Thymus (tissue), 11 donors: ENCODE measurements at regions not wholly inside any gene's neighbourhood (a gene's known extent, or its start where the extent isn't known, plus 50 kb on each side); places are given as distances from the start of the nearest gene placed in this dataset.
"Not testable (repeated sequence)": the region's sequence is repeated elsewhere in the genome, so short reads cannot be mapped to it uniquely, and the experiment has no call there.

Experiments
- DNase-seq, 9 donors: peaks; one replicate each; pipeline ENCODE4 v3.0.0-alpha.2; 2013; ENCODE audit warnings: low spot score in 9 of 9, low read depth in 6 of 9, missing footprints in 1 of 9
- H3K27ac ChIP-seq, 2 donors: one replicate each; pipeline ENCODE4 v1.5.1; 2013; ENCODE audit warnings: control low read depth in 1 of 2, low read depth in 1 of 2, low read length in 1 of 2, mild to moderate bottlenecking in 1 of 2, moderate library complexity in 1 of 2
- H3K27me3 ChIP-seq, 2 donors: one replicate each; pipeline ENCODE4 v1.5.1; 2013; ENCODE audit warnings: low read length in 1 of 2; ENCODE audit not compliant: control insufficient read depth in 2 of 2, insufficient read depth in 1 of 2
- H3K36me3 ChIP-seq, 2 donors: one replicate each; pipeline ENCODE4 v1.5.1; 2013; ENCODE audit warnings: low read length in 1 of 2, mild to moderate bottlenecking in 1 of 2, moderate library complexity in 1 of 2; ENCODE audit not compliant: control insufficient read depth in 2 of 2, insufficient read depth in 2 of 2
- H3K4me1 ChIP-seq, 2 donors: one replicate each; pipeline ENCODE4 v1.5.1; 2013; ENCODE audit warnings: low read length in 2 of 2; ENCODE audit not compliant: control insufficient read depth in 2 of 2, insufficient read depth in 2 of 2
- H3K4me3 ChIP-seq, 2 donors: one replicate each; pipeline ENCODE4 v1.5.1; 2013; ENCODE audit warnings: low read length in 2 of 2, control low read depth in 1 of 2, mild to moderate bottlenecking in 1 of 2
- H3K9me3 ChIP-seq, 2 donors: one replicate each; pipeline ENCODE4 v1.5.1; 2013; ENCODE audit warnings: low read length in 1 of 2, mild to moderate bottlenecking in 1 of 2; ENCODE audit not compliant: control insufficient read depth in 2 of 2, insufficient read depth in 1 of 2
- WGBS: extraction: QIAGEN DNeasy Blood & Tissue Kit; methylation state at CpG from one replicate; pipeline ENCODE4 v1.1.7; 2013; 5-methylcytosine and 5-hydroxymethylcytosine counted together
- donor health status: healthy.

DNA sequence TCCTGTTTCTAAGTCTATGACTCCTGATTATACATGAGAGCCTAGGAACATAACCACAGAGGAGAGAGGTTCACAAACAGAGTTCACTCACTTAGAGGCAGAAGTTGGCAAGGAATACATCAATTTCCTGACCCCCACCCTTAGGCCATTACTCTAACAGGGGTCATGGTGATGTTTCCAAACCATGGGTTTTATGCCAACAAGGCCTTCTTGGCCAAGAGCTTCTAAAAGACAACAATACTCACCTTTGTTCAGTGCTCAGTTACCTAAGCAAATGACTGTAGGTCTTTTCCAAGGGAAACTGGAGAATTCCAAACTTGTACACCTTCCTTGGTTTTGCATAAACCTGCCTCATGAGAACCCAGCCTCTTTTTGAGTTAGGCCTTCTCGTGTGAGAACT, 52.6 kb downstream of the ERICH4 start:
- Histone ChIP-seq H3K27me3 (peaks cover 0 to 7% of the 10 kb centered on the region in 2 donors), H3K27ac (no peak overlapping the region)
- WGBS: 75% methylated on average over 1 of the region's 1 CpG

DNA sequence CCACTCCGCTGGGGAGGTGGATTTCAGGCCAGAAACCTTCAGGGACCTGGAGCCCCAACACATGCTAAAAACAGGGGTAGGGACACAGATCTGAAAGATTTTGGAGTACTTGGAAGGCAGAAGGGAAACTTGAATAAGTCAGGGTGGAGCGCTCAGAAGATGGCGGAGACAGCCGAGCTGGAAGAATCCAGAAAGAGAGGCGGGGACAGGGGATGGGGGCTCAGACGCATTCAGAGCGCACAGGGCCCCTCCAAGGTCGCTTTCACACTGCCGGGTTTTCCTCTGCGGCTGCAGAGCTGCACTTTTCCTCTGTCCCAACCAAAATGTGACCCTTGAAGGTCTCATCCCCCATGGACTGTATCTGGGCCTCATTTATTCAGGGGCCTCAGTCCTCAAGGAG, 56.9 kb downstream of the ERICH4 start:
- no peak overlapping the region for H3K4me3 ChIP-seq
- H3K4me1 ChIP-seq: no peaks in the 10 kb centered on the region
- H3K9me3 ChIP-seq: no peaks in the 10 kb centered on the region
- DNase-seq: no peak
- H3K36me3 ChIP-seq: no peaks in the 10 kb centered on the region
- peak overlapping the region in 1 of 2 donors; percentile 30 for H3K27ac ChIP-seq
- WGBS: 96% methylated on average over 10 of the region's 10 CpGs
- peaks cover 0 to 7% of the 10 kb centered on the region in 2 donors for H3K27me3 ChIP-seq

More for the DNA sequence above, 52.6 kb downstream of the ERICH4 start:
- DNase-seq: no peak
- Histone ChIP-seq H3K36me3 (no peaks in the 10 kb centered on the region), H3K4me3 (no peak overlapping the region), H3K4me1 (no peaks in the 10 kb centered on the region), H3K9me3 (peaks cover 0 to 1% of the 10 kb centered on the region in 2 donors)

DNA sequence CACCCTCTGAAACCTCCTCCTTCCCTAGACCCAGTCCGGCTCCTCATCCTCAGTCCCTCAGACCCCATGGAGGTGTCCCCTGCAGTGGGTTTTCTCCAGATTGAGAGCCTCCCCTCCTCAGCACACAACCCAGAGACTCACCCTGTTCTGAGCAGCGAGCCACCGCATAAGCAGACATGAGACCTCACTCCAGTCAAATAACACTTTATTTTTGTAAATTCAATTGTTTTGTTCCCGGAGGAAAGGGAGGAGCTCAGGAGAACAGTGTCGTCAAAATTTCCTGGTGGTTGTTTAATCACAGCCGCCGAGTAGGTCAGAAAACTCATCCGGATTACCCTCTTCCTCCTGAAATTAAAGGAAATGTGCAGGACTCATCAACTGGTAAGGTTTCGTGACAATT, 57.5 kb downstream of the ERICH4 start:
- peak overlapping the region in 1 of 2 donors; percentile 46 for H3K27ac ChIP-seq
- H3K36me3 ChIP-seq: no peaks in the 10 kb centered on the region
- H3K9me3 ChIP-seq: no peaks in the 10 kb centered on the region
- no peaks in the 10 kb centered on the region for H3K4me1 ChIP-seq
- 86% methylated on average over 9 of the region's 9 CpGs for WGBS
- H3K4me3 ChIP-seq: no peak overlapping the region
- H3K27me3 ChIP-seq: peaks cover 0 to 7% of the 10 kb centered on the region in 2 donors
- no peak for DNase-seq

DNA sequence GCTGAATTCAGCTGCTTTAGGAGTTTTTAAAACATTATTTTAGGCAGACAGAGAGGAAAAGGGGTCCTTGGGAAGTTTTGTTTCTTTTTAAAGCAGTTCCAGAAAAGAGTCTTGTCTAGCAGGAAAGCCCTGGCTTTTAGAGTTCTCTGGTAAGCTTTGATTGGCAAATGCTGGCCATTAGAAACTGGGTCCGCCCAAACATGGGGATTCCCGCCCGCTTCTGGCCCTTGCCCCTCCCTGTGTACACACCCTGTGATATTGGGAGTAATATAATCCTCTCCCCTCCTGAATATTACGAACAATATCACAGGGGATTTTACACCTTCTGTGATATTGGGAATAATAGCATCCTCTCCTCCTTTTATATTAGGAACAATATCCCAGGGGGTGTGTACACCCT, 58.9 kb downstream of the ERICH4 start:
- Histone ChIP-seq H3K4me3 (no peak overlapping the region), H3K27me3 (peaks cover 0 to 7% of the 10 kb centered on the region in 2 donors)
- WGBS: 92% methylated on average over 4 of the region's 4 CpGs

DNA sequence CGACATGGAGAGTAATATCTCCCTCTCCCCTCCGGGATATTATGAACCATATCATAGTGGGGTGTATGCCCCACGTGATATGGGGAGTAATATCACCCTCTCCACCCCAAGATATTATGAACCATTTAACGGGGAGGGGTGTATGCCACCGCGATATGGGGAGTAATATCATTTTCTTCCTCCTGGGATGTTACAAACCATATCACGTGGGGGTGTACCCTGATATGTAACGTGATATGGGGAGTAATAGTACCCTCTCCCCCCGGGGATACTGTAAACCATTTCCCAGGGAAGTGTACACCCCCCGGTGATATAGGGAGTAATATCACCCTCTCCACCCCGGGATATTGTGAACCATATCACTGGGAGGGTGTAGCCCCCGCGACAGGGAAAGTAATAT, 62.1 kb downstream of the ERICH4 start:
- H3K27ac ChIP-seq: no peak overlapping the region
- H3K4me3 ChIP-seq: no peak overlapping the region
- no peaks in the 10 kb centered on the region for H3K36me3 ChIP-seq
- WGBS: 86% methylated on average over 13 of the region's 13 CpGs
- no peak for DNase-seq
- peaks cover 2% of the 10 kb centered on the region in 2 donors for H3K27me3 ChIP-seq
- peaks cover 0 to 1% of the 10 kb centered on the region in 2 donors for H3K9me3 ChIP-seq
- no peaks in the 10 kb centered on the region for H3K4me1 ChIP-seq

More for the DNA sequence above, 58.9 kb downstream of the ERICH4 start:
- peaks cover 0 to 1% of the 10 kb centered on the region in 2 donors for H3K9me3 ChIP-seq
- H3K4me1 ChIP-seq: no peaks in the 10 kb centered on the region
- no peaks in the 10 kb centered on the region for H3K36me3 ChIP-seq
- DNase-seq: no peak
- no peak overlapping the region for H3K27ac ChIP-seq

DNA sequence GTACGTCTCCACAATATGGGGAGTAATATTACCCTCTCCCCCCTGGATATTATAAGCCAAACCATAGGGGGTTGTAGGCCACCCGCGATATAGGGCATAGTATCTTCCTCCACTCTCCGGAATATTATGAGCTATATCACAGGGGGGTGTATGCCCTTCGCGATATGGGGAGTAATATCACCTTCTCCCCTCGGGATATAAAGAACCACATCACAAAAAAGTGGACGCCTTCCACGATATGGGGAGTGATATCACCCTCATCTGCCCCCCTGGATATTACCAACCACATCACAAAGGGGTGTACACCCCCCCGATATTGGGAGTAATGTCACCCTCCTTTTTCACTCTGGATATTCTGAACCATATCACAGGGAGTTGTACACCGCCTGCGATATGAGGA, 65.5 kb upstream of the CEACAM21 start:
- DNase-seq: no peak
- WGBS: 81% methylated on average over 12 of the region's 12 CpGs
- no peaks in the 10 kb centered on the region for H3K4me1 ChIP-seq
- no peak overlapping the region for H3K4me3 ChIP-seq
- no peak overlapping the region for H3K27ac ChIP-seq
- H3K9me3 ChIP-seq: peaks cover 0 to 1% of the 10 kb centered on the region in 2 donors
- H3K36me3 ChIP-seq: no peaks in the 10 kb centered on the region
- peaks cover 6 to 12% of the 10 kb centered on the region in 2 donors for H3K27me3 ChIP-seq

DNA sequence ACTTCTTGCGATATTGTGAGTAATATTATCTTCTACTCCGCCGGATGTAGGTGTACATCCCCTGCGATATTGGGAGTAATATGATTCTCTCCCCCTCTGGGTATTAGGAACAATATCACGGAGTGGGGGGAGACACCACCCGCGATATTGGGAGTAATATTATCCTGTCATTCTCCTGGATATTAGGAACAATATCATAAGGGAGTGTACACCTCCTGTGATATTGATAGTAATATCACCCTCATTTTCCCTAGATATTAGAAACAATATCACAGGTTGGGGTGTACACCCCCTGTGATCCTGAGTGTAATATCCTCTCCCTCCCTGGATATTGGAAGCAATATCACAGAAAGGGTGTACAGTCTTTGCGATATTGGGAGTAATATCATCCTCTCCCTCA, 64.3 kb upstream of the CEACAM21 start:
- WGBS: 82% methylated on average over 8 of the region's 8 CpGs
- H3K27me3 ChIP-seq: peaks cover 8 to 14% of the 10 kb centered on the region in 2 donors

DNA sequence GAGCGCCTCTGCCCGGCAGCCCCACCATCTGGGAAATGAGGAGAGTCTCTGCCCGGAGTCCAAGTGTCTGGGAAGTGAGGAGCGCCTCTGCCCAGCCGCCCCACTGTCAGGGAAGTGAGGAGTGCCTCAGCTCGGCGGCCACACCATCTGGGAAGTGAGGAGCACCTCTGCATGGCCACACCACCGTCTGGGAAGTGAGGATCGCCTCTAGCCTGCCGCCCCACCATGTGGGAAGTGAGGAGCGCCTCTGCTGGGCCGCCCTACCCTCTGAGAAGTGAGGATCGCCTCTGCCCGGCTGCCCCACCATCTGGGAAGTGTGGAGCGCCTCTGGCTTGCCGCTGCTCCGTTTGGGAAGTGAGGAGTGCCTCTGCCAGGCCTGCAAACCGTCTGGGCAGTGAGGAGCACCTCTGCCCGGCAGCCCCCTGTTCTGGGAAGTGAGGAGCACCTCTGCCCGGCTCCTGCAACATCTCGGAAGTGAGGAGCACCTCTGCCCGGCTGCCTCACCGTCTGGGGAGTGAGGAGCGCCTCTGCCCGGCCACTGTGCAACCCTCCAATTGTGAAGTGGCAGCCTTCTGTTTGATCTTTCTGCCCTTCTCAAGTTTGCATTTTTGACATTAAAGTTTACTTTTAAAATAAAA, 60.8 kb upstream of the CEACAM21 start:
- Histone ChIP-seq H3K4me1 (no peaks in the 10 kb centered on the region), H3K27ac (no peak overlapping the region), H3K9me3 (no peaks in the 10 kb centered on the region), H3K36me3 (no peaks in the 10 kb centered on the region), H3K27me3 (peaks cover 6 to 26% of the 10 kb centered on the region in 2 donors), H3K4me3 (no peak overlapping the region)
- no peak for DNase-seq
- WGBS: 85% methylated on average over 25 of the region's 25 CpGs

More for the DNA sequence above, 64.3 kb upstream of the CEACAM21 start:
- Histone ChIP-seq H3K36me3 (no peaks in the 10 kb centered on the region), H3K9me3 (no peaks in the 10 kb centered on the region), H3K27ac (no peak overlapping the region), H3K4me3 (no peak overlapping the region), H3K4me1 (no peaks in the 10 kb centered on the region)
- DNase-seq: no peak

DNA sequence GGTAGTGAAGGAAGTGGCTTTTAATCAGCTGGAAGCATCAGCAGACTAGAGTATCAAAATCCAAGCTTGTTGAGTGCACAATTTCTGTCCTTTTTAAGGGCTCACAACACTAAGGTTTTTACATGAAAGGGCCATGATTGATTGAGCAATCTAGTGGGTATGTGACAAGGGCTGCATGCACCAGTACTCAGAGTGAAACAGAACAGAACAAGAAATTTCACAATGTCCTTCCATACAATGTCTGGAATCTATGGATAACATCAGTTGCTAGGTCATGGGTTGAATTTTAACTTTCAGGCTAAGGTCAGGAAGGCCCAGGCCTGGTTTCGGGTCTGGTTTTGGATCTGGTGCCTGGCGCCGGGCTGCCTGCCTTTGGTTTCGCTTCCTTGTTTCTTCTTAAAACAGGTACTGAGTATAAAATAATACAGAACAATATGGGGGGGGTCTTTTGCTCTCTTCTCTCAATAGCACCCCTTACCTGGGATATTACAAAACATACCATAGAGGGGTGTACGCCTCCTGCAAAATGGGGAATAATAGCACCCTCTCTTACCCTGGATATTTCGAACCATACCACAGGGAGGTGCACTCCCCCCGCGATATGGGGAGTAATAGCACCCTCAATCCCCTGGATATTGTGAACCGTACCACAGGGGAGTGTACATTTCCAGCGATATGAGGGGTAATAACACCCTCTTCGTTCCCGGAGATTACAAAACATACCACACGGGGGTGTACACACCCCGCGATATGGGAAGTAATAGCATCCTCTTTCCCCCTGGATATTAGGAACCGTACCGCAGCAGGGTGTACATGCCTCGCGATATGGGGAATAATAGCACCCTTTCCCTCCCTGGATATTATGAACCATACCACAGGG, 59.4 kb upstream of the CEACAM21 start:
- 56% methylated on average over 19 of the region's 19 CpGs for WGBS
- peaks cover 6 to 36% of the 10 kb centered on the region in 2 donors for H3K27me3 ChIP-seq
- H3K4me1 ChIP-seq, H3K9me3 ChIP-seq, DNase-seq, H3K36me3 ChIP-seq, H3K27ac ChIP-seq, H3K4me3 ChIP-seq: not testable (repeated sequence)
